ENCODE measurements at regions not wholly inside any gene's neighbourhood (a gene's known extent, or its start where the extent isn't known, plus 50 kb on each side); places are given as distances from the start of the nearest gene placed in this dataset.

- H3K4me3 ChIP-seq (ENCODE audit: control extremely low read depth in 1 of 5, extremely low read depth in 1 of 5, insufficient read depth in 1 of 5, low read depth in 2 of 5, low read length in 4 of 5) = no peak overlapping the region
- Mint-ChIP-seq H3K27me3 (no peaks in the 10 kb centered on the region), H3K27ac (no peak overlapping the region), H3K9me3 (ENCODE audit: insufficient read depth) (peaks cover 6% of the 10 kb centered on the region), H3K4me1 (no peaks in the 10 kb centered on the region), H3K4me3 (no peak overlapping the region)
- no peaks in the 10 kb centered on the region for H3K79me2 ChIP-seq (ENCODE audit: control insufficient read depth, insufficient read depth, low read length)
- H3K9ac ChIP-seq (ENCODE audit: low read length) = no peak overlapping the region
- no peak overlapping the region for H3K4me2 ChIP-seq (replicated peaks; ENCODE audit: low read depth, low read length, poor library complexity, severe bottlenecking)
- no peak overlapping the region for H3K27ac ChIP-seq (ENCODE audit: low read length in 2 of 2)
- H4K20me1 ChIP-seq (ENCODE audit: control insufficient read depth, insufficient read depth, low read length, poor library complexity, severe bottlenecking) = no peaks in the 10 kb centered on the region
- WGBS (ENCODE audit: insufficient coverage) = 79% methylated on average over 4 of the region's 5 CpGs
- intact Hi-C loops (cut with micrococcal nuclease) = no loop called here
- no peaks in the 10 kb centered on the region for H3K4me1 ChIP-seq (ENCODE audit: control insufficient read depth in 2 of 2, insufficient read depth in 2 of 2, low read length in 2 of 2)
- ChIA-PET POLR2A (no interaction called here), CTCF (no interaction called here)
- TF ChIP-seq EZH2 (IDR thresholded peaks at IDR 0.05; ENCODE audit: borderline replicate concordance, insufficient read depth, low read depth, low read length, poor library complexity, severe bottlenecking) = no peak
- no peak for TF ChIP-seq CTCF (IDR thresholded peaks at IDR 0.05)
- no peaks in the 10 kb centered on the region for H3K36me3 ChIP-seq (replicated peaks in 1 of 2; ENCODE audit: control extremely low read depth in 1 of 2, control insufficient read depth in 1 of 2, extremely low read depth in 1 of 2, insufficient read depth in 2 of 2, low read length in 1 of 2)
- ATAC-seq (ENCODE audit: low read depth) (no peak), DNase-seq (no peak)
- H3K27me3 ChIP-seq (replicated peaks in 1 of 4; ENCODE audit: control extremely low read depth in 1 of 4, control insufficient read depth in 3 of 4, insufficient read depth in 4 of 4, low read length in 3 of 4) = no peaks in the 10 kb centered on the region
- no peak overlapping the region for H2AFZ ChIP-seq (ENCODE audit: insufficient read depth, low read depth, low read length, poor library complexity, severe bottlenecking)
- no peaks in the 10 kb centered on the region for H3K9me3 ChIP-seq (ENCODE audit: control extremely low read depth in 1 of 3, control insufficient read depth in 2 of 3, insufficient read depth in 1 of 3, low read length in 2 of 3)
Observed at GRCh38 chr12:23008623-23009022, 383.7 kb downstream of the ETNK1 start.

- no peaks in the 10 kb centered on the region for H3K79me2 ChIP-seq (ENCODE audit: control insufficient read depth, insufficient read depth, low read length)
- Mint-ChIP-seq H3K27me3 (no peaks in the 10 kb centered on the region), H3K4me3 (no peak overlapping the region), H3K27ac (no peak overlapping the region), H3K9me3 (ENCODE audit: insufficient read depth) (peaks cover 3% of the 10 kb centered on the region), H3K4me1 (no peaks in the 10 kb centered on the region)
- H3K27ac ChIP-seq (ENCODE audit: low read length in 2 of 2) = no peak overlapping the region
- H2AFZ ChIP-seq (ENCODE audit: insufficient read depth, low read depth, low read length, poor library complexity, severe bottlenecking) = no peak overlapping the region
- ATAC-seq (ENCODE audit: low read depth) (no peak), DNase-seq (no peak)
- no peak overlapping the region for H3K9ac ChIP-seq (ENCODE audit: low read length)
- H3K4me3 ChIP-seq (ENCODE audit: control extremely low read depth in 1 of 5, extremely low read depth in 1 of 5, insufficient read depth in 1 of 5, low read depth in 2 of 5, low read length in 4 of 5) = no peak overlapping the region
- ChIA-PET POLR2A (no interaction called here), CTCF (no interaction called here)
- H3K9me3 ChIP-seq (ENCODE audit: control extremely low read depth in 1 of 3, control insufficient read depth in 2 of 3, insufficient read depth in 1 of 3, low read length in 2 of 3) = no peaks in the 10 kb centered on the region
- H3K4me2 ChIP-seq (replicated peaks; ENCODE audit: low read depth, low read length, poor library complexity, severe bottlenecking) = no peak overlapping the region
- H4K20me1 ChIP-seq (ENCODE audit: control insufficient read depth, insufficient read depth, low read length, poor library complexity, severe bottlenecking) = no peaks in the 10 kb centered on the region
- H3K36me3 ChIP-seq (replicated peaks in 1 of 2; ENCODE audit: control extremely low read depth in 1 of 2, control insufficient read depth in 1 of 2, extremely low read depth in 1 of 2, insufficient read depth in 2 of 2, low read length in 1 of 2) = no peaks in the 10 kb centered on the region
- no peaks in the 10 kb centered on the region for H3K4me1 ChIP-seq (ENCODE audit: control insufficient read depth in 2 of 2, insufficient read depth in 2 of 2, low read length in 2 of 2)
- no peaks in the 10 kb centered on the region for H3K27me3 ChIP-seq (replicated peaks in 1 of 4; ENCODE audit: control extremely low read depth in 1 of 4, control insufficient read depth in 3 of 4, insufficient read depth in 4 of 4, low read length in 3 of 4)
- TF ChIP-seq CTCF (IDR thresholded peaks at IDR 0.05) = no peak
- intact Hi-C loops (cut with micrococcal nuclease) = no loop called here
Observed at GRCh38 chr12:23014749-23015148, 389.8 kb downstream of the ETNK1 start.

Measured in B cell (primary cell).